H1 (cell line): ENCODE measurements at regions not wholly inside any gene's neighbourhood (a gene's known extent, or its start where the extent isn't known, plus 50 kb on each side); places are given as distances from the start of the nearest gene placed in this dataset.

Source experiments
- CTCF ChIA-PET: fragments of 300-600 bp; sonication (Branson Sonifier 250); formaldehyde crosslinking; loops from one replicate; lab custom pipeline; 2021; ENCODE audit not compliant: partially characterized antibody; lab: Charles Lee
- POLR2A ChIA-PET: fragments of 300-600 bp; sonication (Branson Sonifier 250); formaldehyde crosslinking; loops from one replicate; lab custom pipeline; 2021; ENCODE audit warnings: inconsistent platforms; ENCODE audit not compliant: partially characterized antibody; lab: Charles Lee
- DNase-seq, 2 experiments: peaks; one replicate each; pipeline versions ENCODE4 v3.0.0 to v3.0.0-alpha.2; 2010 to 2022; ENCODE audit warnings: low spot score in 2 of 2, low read depth in 1 of 2, mixed read lengths in 1 of 2
- FAIRE-seq: peaks from 2 replicates; lab custom pipeline; 2011; peaks lifted over from hg19 to GRCh38; lab: Jason Lieb, UNC
- H2AFZ ChIP-seq: 2 replicates; pipeline ENCODE4 v1.8.1; 2012; ENCODE audit warnings: low read length, inconsistent platforms
- H2AK5ac ChIP-seq: 2 replicates; pipeline ENCODE4 v1.6.1; 2013; ENCODE audit warnings: low read depth, low read length
- H2BK120ac ChIP-seq: replicated peaks from 2 replicates; pipeline ENCODE3; 2013; ENCODE audit warnings: low read depth, low read length, inconsistent platforms
- H2BK12ac ChIP-seq: 2 replicates; pipeline ENCODE4 v1.6.1; 2013; ENCODE audit warnings: low read depth, low read length
- H2BK15ac ChIP-seq: 2 replicates; pipeline ENCODE4 v1.6.1; 2013; ENCODE audit warnings: low read length
- H2BK20ac ChIP-seq: 2 replicates; pipeline ENCODE4 v1.6.1; 2013; ENCODE audit warnings: low read length
- H2BK5ac ChIP-seq: 2 replicates; pipeline ENCODE4 v1.6.1; 2013; ENCODE audit warnings: low read depth, low read length
- H3K14ac ChIP-seq: 2 replicates; pipeline ENCODE4 v1.6.1; 2013; ENCODE audit warnings: inconsistent platforms; ENCODE audit not compliant: insufficient read length
- H3K18ac ChIP-seq: 2 replicates; pipeline ENCODE4 v1.6.1; 2013; ENCODE audit warnings: low read length; ENCODE audit errors: extremely low read depth
- H3K23ac ChIP-seq: 2 replicates; pipeline ENCODE4 v1.6.1; 2013; ENCODE audit warnings: inconsistent platforms; ENCODE audit not compliant: insufficient read length
- H3K23me2 ChIP-seq: 2 replicates; pipeline ENCODE4 v1.6.1; 2013; ENCODE audit warnings: low read depth, low read length
- H3K27ac ChIP-seq: 2 replicates; pipeline ENCODE4 v1.6.1; 2011; ENCODE audit warnings: low read depth, low read length, inconsistent platforms
- H3K27me3 ChIP-seq, 4 experiments: replicated peaks in 1 of 4; 1 replicate in 1 of 4; 2 replicates in 3 of 4; pipeline versions ENCODE4 v1.6.1 to v1.8.1; 2011 to 2013; ENCODE audit warnings: low read length in 3 of 4, mild to moderate bottlenecking in 3 of 4, inconsistent platforms in 2 of 4, mixed read lengths in 2 of 4, moderate library complexity in 1 of 4; ENCODE audit not compliant: control insufficient read depth in 3 of 4, insufficient read depth in 3 of 4; ENCODE audit errors: extremely low read depth in 1 of 4
- H3K36me3 ChIP-seq, 4 experiments: 2 replicates each; pipeline versions ENCODE4 v1.6.1 to v1.8.1; 2011 to 2013; ENCODE audit warnings: mild to moderate bottlenecking in 4 of 4, low read length in 3 of 4, moderate library complexity in 2 of 4, control low read depth in 1 of 4, inconsistent platforms in 1 of 4; ENCODE audit not compliant: insufficient read depth in 4 of 4, control insufficient read depth in 2 of 4
- H3K4ac ChIP-seq: replicated peaks from 2 replicates; pipeline ENCODE3; 2013; ENCODE audit warnings: low read length, low read depth, mixed read lengths, inconsistent platforms; ENCODE audit not compliant: insufficient read length
- H3K4me1 ChIP-seq, 4 experiments: replicated peaks in 1 of 4; 1 replicate in 1 of 4; 2 replicates in 3 of 4; pipeline versions ENCODE4 v1.6.1 to v1.8.1; 2011 to 2013; ENCODE audit warnings: low read length in 3 of 4, inconsistent platforms in 2 of 4, mixed read lengths in 1 of 4; ENCODE audit not compliant: insufficient read depth in 4 of 4, control insufficient read depth in 3 of 4
- H3K4me2 ChIP-seq, 2 experiments: 2 replicates each; pipeline versions ENCODE4 v1.6.1 to v1.8.1; 2011 to 2013; ENCODE audit warnings: low read depth in 2 of 2, low read length in 2 of 2, control low read depth in 1 of 2, inconsistent platforms in 1 of 2, mild to moderate bottlenecking in 1 of 2; ENCODE audit not compliant: insufficient read depth in 1 of 2
- H3K4me3 ChIP-seq, 4 experiments: fragments of 200-600, 300-600 bp in 1 of 4; sonication (generic), shearing (Covaris generic), sonication (Bioruptor Twin) in 1 of 4; 2 replicates each; pipeline versions ENCODE4 v1.5.1 to v1.8.1; 2011 to 2016; ENCODE audit warnings: low read length in 4 of 4, low read depth in 3 of 4, control low read depth in 2 of 4, inconsistent platforms in 2 of 4, mild to moderate bottlenecking in 2 of 4, mixed read lengths in 1 of 4, moderate library complexity in 1 of 4; ENCODE audit not compliant: insufficient read depth in 2 of 4; ENCODE audit errors: extremely low read depth in 1 of 4
- H3K56ac ChIP-seq: replicated peaks from 2 replicates; pipeline ENCODE3; 2013; ENCODE audit warnings: low read depth, mild to moderate bottlenecking, mixed read lengths, low read length, inconsistent platforms; ENCODE audit not compliant: insufficient read length
- H3K79me1 ChIP-seq: 2 replicates; pipeline ENCODE4 v1.6.1; 2013; ENCODE audit warnings: low read depth, low read length, control low read depth
- H3K79me2 ChIP-seq, 2 experiments: 2 replicates each; pipeline versions ENCODE4 v1.6.1 to v1.8.1; 2012 to 2013; ENCODE audit warnings: low read length in 2 of 2, mild to moderate bottlenecking in 2 of 2, inconsistent platforms in 1 of 2; ENCODE audit not compliant: insufficient read depth in 2 of 2, control insufficient read depth in 1 of 2
- H3K9ac ChIP-seq, 4 experiments: replicated peaks in 1 of 4; 1 replicate in 1 of 4; 2 replicates in 3 of 4; pipeline versions ENCODE4 v1.6.1 to v1.8.1; 2011 to 2013; ENCODE audit warnings: low read depth in 3 of 4, low read length in 3 of 4, control low read depth in 2 of 4, mild to moderate bottlenecking in 2 of 4, moderate library complexity in 2 of 4, inconsistent platforms in 1 of 4; ENCODE audit errors: extremely low read depth in 1 of 4
- H3K9me3 ChIP-seq, 2 experiments: 2 replicates each; pipeline versions ENCODE4 v1.6.1 to v1.8.1; 2012 to 2013; ENCODE audit warnings: mild to moderate bottlenecking in 2 of 2, moderate library complexity in 2 of 2, control low read depth in 1 of 2, inconsistent platforms in 1 of 2, low read depth in 1 of 2, low read length in 1 of 2, mixed read lengths in 1 of 2; ENCODE audit not compliant: insufficient read depth in 2 of 2
- H4K20me1 ChIP-seq, 2 experiments: replicated peaks in 1 of 2; 2 replicates each; pipeline versions ENCODE3 to v1.8.1; 2011 to 2013; ENCODE audit warnings: inconsistent platforms in 2 of 2, low read length in 2 of 2, mild to moderate bottlenecking in 1 of 2; ENCODE audit not compliant: insufficient read depth in 2 of 2, control insufficient read depth in 1 of 2
- H4K5ac ChIP-seq: 2 replicates; pipeline ENCODE4 v1.6.1; 2013; ENCODE audit warnings: low read length, low read depth, mixed read lengths, inconsistent platforms; ENCODE audit not compliant: insufficient read length
- H4K8ac ChIP-seq: 2 replicates; pipeline ENCODE4 v1.8.0; 2013; ENCODE audit warnings: mild to moderate bottlenecking, moderate library complexity, low read length, inconsistent platforms; ENCODE audit not compliant: insufficient read depth; ENCODE audit errors: extremely low read depth
- H4K91ac ChIP-seq: replicated peaks from 2 replicates; pipeline ENCODE3; 2013; ENCODE audit warnings: low read length, mixed read lengths, inconsistent platforms; ENCODE audit not compliant: insufficient read length
- CHD1 ChIP-seq: IDR thresholded peaks from 2 replicates; pipeline ENCODE4 v1.6.1; 2012; ENCODE audit warnings: low read depth, low read length, improper control_type of control experiment
- CREB1 ChIP-seq: IDR thresholded peaks from 2 replicates; pipeline ENCODE4 v1.6.1; 2012; ENCODE audit warnings: inconsistent platforms
- EP300 ChIP-seq, 2 experiments: IDR thresholded peaks; 1 replicate in 1 of 2; 2 replicates in 1 of 2; pipeline ENCODE4 v1.6.1; 2011 to 2012; ENCODE audit warnings: low read depth in 2 of 2, low read length in 2 of 2, mild to moderate bottlenecking in 2 of 2, borderline replicate concordance in 1 of 2, inconsistent platforms in 1 of 2, moderate library complexity in 1 of 2
- EZH2 ChIP-seq: fragments of 200-600 bp; sonication (generic); IDR thresholded peaks from 2 replicates; pipeline ENCODE4 v1.7.1; 2012; ENCODE audit warnings: low read depth, mild to moderate bottlenecking, moderate library complexity, low read length, inconsistent platforms; ENCODE audit not compliant: severe bottlenecking
- KDM5A ChIP-seq: fragments of 200-600 bp; IDR thresholded peaks from 2 replicates; pipeline ENCODE4 v1.7.1; 2012; ENCODE audit warnings: mild to moderate bottlenecking, low read length, inconsistent platforms, mixed read lengths
- NRF1 ChIP-seq: IDR thresholded peaks from 2 replicates; pipeline ENCODE4 v1.6.1; 2011; ENCODE audit warnings: mild to moderate bottlenecking, low read depth, low read length, improper control_type of control experiment
- SAP30 ChIP-seq: fragments of 300-600 bp; sonication (generic); IDR thresholded peaks from 2 replicates; pipeline ENCODE4 v1.7.1; 2012; ENCODE audit warnings: low read length, moderate library complexity, mild to moderate bottlenecking, inconsistent platforms; ENCODE audit not compliant: insufficient read depth, insufficient replicate concordance
- TAF1 ChIP-seq: IDR thresholded peaks from 2 replicates; pipeline ENCODE4 v1.6.1; 2011; ENCODE audit warnings: mild to moderate bottlenecking, low read depth, low read length
- TAF7 ChIP-seq: optimal IDR thresholded peaks from 2 replicates; pipeline ENCODE3; 2011; ENCODE audit warnings: low read depth, mild to moderate bottlenecking, inconsistent platforms, low read length, moderate library complexity, borderline replicate concordance
- TCF12 ChIP-seq: IDR thresholded peaks from 2 replicates; pipeline ENCODE4 v1.6.1; 2011; ENCODE audit warnings: low read depth, mild to moderate bottlenecking, low read length
- YY1 ChIP-seq: IDR thresholded peaks from 2 replicates; pipeline ENCODE4 v1.6.1; 2011; ENCODE audit warnings: low read depth, mild to moderate bottlenecking, low read length
- WGBS, 2 experiments: shearing (Covaris generic) in 1 of 2; methylation state at CpG; one replicate each; pipeline versions ENCODE4 v1.1.6 to v1.1.7; 2013 to 2015; ENCODE audit warnings: low lambda C conversion rate in 2 of 2, mixed read lengths in 2 of 2, inconsistent platforms in 1 of 2, low coverage in 1 of 2, missing lambda C conversion rate in 1 of 2; ENCODE audit not compliant: insufficient replicate concordance in 2 of 2, insufficient coverage in 1 of 2, insufficient read length in 1 of 2; ENCODE audit errors: extremely low coverage in 1 of 2, missing lambda C conversion rate in 1 of 2; 5-methylcytosine and 5-hydroxymethylcytosine counted together
- TF ChIP-seq, protein P1 (sequence below): IDR thresholded peaks from 2 replicates; pipeline ENCODE4 v1.6.1; 2012; ENCODE audit warnings: low read length, inconsistent platforms
- TF ChIP-seq, protein P2 (sequence below): IDR thresholded peaks from 2 replicates; pipeline ENCODE4 v1.6.1; 2012; ENCODE audit warnings: inconsistent platforms

DNA sequence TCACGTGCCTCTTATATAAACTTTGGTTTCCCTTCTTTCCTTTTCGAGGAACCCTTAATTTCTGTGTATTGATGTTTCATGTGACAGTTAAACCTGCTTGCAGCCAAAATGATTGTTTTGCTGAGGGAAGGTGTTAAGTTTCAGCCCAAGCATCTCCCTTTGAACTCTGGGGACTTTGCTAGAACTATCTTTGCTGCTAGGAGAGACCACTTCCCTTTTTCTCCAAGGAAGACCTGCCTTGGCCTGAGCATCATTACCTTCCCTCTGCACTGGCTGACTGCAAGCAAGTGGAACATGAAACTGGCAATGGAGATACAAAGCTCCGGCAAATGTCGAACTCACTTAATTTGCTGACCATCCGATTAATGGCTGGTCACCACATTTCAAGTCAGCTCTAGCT lies 192.8 kb downstream of the GRIN2B start:
- Histone ChIP-seq H4K8ac (no peak overlapping the region), H3K36me3 (no peaks in the 10 kb centered on the region), H3K9ac (no peak overlapping the region), H3K18ac (no peak overlapping the region), H2BK120ac (no peak overlapping the region), H3K4me2 (no peak overlapping the region), H3K4ac (no peak overlapping the region), H4K91ac (no peak overlapping the region), H2BK12ac (no peak overlapping the region), H3K27me3 (no peaks in the 10 kb centered on the region), H2AFZ (no peak overlapping the region), H3K4me3 (no peak overlapping the region), H3K14ac (no peak overlapping the region), H3K4me1 (no peaks in the 10 kb centered on the region; a peak in 1 of 7 replicates), H4K20me1 (no peaks in the 10 kb centered on the region), H3K79me1 (no peaks in the 10 kb centered on the region), H2AK5ac (no peak overlapping the region), H2BK15ac (no peak overlapping the region), H3K23me2 (no peaks in the 10 kb centered on the region), H3K9me3 (no peaks in the 10 kb centered on the region), H4K5ac (no peak overlapping the region), H3K56ac (no peak overlapping the region), H3K27ac (no peak overlapping the region), H3K79me2 (no peaks in the 10 kb centered on the region), H2BK20ac (no peak overlapping the region), H3K23ac (no peak overlapping the region), H2BK5ac (no peak overlapping the region)
- DNase-seq (no peak), FAIRE-seq (no peak)
- CTCF ChIA-PET = interaction anchor here (0.7 kb wide), 1 partner anchor 51 kb away, joined by 3 read pairs; no protein-coding TSS in a partner anchor
- WGBS, 2 experiments = 91% methylated on average over 5 of the region's 5 CpGs; no CpG with 5 or more reads in 1 of the 2 experiments
- POLR2A ChIA-PET = no interaction called here
- TF ChIP-seq TAF7 (no peak), KDM5A (no peak), YY1 (no peak), CHD1 (no peak), SAP30 (no peak), TCF12 (no peak), EP300 (IDR thresholded peaks at IDR 0.05; ENCODE audit: borderline replicate concordance in 1 of 2, low read depth in 2 of 2, low read length in 2 of 2) (no peak), NRF1 (no peak), CREB1 (no peak), TAF1 (no peak), EZH2 (no peak)
- TF ChIP-seq, protein P1, sequence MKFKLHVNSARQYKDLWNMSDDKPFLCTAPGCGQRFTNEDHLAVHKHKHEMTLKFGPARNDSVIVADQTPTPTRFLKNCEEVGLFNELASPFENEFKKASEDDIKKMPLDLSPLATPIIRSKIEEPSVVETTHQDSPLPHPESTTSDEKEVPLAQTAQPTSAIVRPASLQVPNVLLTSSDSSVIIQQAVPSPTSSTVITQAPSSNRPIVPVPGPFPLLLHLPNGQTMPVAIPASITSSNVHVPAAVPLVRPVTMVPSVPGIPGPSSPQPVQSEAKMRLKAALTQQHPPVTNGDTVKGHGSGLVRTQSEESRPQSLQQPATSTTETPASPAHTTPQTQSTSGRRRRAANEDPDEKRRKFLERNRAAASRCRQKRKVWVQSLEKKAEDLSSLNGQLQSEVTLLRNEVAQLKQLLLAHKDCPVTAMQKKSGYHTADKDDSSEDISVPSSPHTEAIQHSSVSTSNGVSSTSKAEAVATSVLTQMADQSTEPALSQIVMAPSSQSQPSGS = no peak
- TF ChIP-seq, protein P2, sequence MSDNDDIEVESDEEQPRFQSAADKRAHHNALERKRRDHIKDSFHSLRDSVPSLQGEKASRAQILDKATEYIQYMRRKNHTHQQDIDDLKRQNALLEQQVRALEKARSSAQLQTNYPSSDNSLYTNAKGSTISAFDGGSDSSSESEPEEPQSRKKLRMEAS = no peak
